Loucy (cell line): ENCODE measurements at regions not wholly inside any gene's neighbourhood (a gene's known extent, or its start where the extent isn't known, plus 50 kb on each side); places are given as distances from the start of the nearest gene placed in this dataset.

ENCODE experiments used
- CTCF ChIP-seq: fragments of 200-600 bp; sonication (generic); conservative IDR thresholded peaks from 2 replicates; pipeline ENCODE4 v1.5.1; 2014; ENCODE audit warnings: mild to moderate bottlenecking, antibody characterized with exemption, low read length
- EZH2phosphoT487 ChIP-seq: fragments of 200-600 bp; IDR thresholded peaks from 2 replicates; pipeline ENCODE4 v1.6.1; 2018; ENCODE audit warnings: antibody characterized with exemption, mild to moderate bottlenecking, moderate library complexity, borderline replicate concordance

GRCh38 chr6:145241039-145241438, 494.3 kb downstream of the EPM2A start:
- TF ChIP-seq CTCF = no peak
- TF ChIP-seq EZH2phosphoT487 = no peak
